Calu3 (cell line): ENCODE measurements at regions not wholly inside any gene's neighbourhood (a gene's known extent, or its start where the extent isn't known, plus 50 kb on each side); places are given as distances from the start of the nearest gene placed in this dataset.

Experiments used
- BruUV-seq: library from RNA; stranded (reverse); fragments of 400-500 nt; replicated peaks from 2 replicates; lab custom pipeline; 2021; lab: Mats Ljungman, UMichigan
- CTCF ChIA-PET: fragments of 300-600 bp; sonication (Branson Sonifier 250); formaldehyde crosslinking; loops from one replicate; lab custom pipeline; 2022; ENCODE audit warnings: antibody characterized with exemption; lab: Charles Lee
- DNase-seq: peaks from one replicate; pipeline ENCODE4 v3.0.0; 2022
- H3K27ac Mint-ChIP-seq: one replicate; pipeline ENCODE4 v1.8.0; 2022; ENCODE audit warnings: mixed read lengths; ENCODE audit not compliant: unreplicated experiment
- H3K27me3 Mint-ChIP-seq: one replicate; pipeline ENCODE4 v1.8.0; 2022; ENCODE audit warnings: mixed read lengths; ENCODE audit not compliant: unreplicated experiment
- H3K36me3 Mint-ChIP-seq: one replicate; pipeline ENCODE4 v1.8.0; 2022; ENCODE audit warnings: mild to moderate bottlenecking, moderate library complexity, mixed read lengths; ENCODE audit not compliant: insufficient read depth, unreplicated experiment
- H3K4me1 Mint-ChIP-seq: one replicate; pipeline ENCODE4 v1.8.0; 2022; ENCODE audit warnings: mild to moderate bottlenecking, low read depth, mixed read lengths; ENCODE audit not compliant: unreplicated experiment
- H3K4me3 Mint-ChIP-seq: one replicate; pipeline ENCODE4 v1.8.0; 2022; ENCODE audit warnings: mild to moderate bottlenecking, low read depth, moderate library complexity, mixed read lengths; ENCODE audit not compliant: unreplicated experiment
- H3K9me3 Mint-ChIP-seq: one replicate; pipeline ENCODE4 v1.8.0; 2022; ENCODE audit warnings: low read depth, mixed read lengths; ENCODE audit not compliant: unreplicated experiment
- CTCF ChIP-seq: fragments of 200-600 bp; IDR thresholded peaks from one replicate; pipeline ENCODE4 v1.8.0; 2022; ENCODE audit warnings: antibody characterized with exemption; ENCODE audit not compliant: unreplicated experiment
- intact Hi-C: fragments of 100-400 bp; cut with micrococcal nuclease; formaldehyde crosslinking; loops from one replicate; pipeline ENCODE4 v1.10.0; 2022; ENCODE audit not compliant: unreplicated experiment

DNA sequence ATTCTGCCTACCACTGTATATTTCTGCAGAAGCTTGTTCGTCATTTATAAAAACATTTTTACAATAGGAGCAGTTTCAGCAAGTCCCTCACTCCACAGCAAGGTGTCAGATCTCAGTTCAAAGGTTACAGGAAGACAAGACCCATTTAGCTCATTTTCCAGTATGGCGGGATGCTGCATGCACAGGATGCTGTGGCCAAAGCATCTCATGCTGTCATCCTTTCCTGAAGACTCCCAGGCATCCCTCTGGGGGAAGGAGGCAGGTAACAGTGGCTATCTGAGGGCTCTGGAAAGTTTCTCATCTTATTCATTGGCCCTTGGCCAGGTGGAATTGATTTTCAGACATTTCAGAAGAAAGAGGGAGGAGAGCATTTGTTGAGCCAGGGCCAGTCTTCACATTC lies 539.3 kb upstream of the CDH5 start:
- no peak for TF ChIP-seq CTCF
- Mint-ChIP-seq H3K27ac (no peak overlapping the region), H3K27me3 (peaks cover 62% of the 10 kb centered on the region), H3K9me3 (peaks cover 6% of the 10 kb centered on the region), H3K4me3 (no peak overlapping the region), H3K4me1 (no peaks in the 10 kb centered on the region), H3K36me3 (no peaks in the 10 kb centered on the region)
- CTCF ChIA-PET: no interaction called here
- no peak for DNase-seq
- intact Hi-C loops: no loop called here
- no TSS peak for BruUV-seq

DNA sequence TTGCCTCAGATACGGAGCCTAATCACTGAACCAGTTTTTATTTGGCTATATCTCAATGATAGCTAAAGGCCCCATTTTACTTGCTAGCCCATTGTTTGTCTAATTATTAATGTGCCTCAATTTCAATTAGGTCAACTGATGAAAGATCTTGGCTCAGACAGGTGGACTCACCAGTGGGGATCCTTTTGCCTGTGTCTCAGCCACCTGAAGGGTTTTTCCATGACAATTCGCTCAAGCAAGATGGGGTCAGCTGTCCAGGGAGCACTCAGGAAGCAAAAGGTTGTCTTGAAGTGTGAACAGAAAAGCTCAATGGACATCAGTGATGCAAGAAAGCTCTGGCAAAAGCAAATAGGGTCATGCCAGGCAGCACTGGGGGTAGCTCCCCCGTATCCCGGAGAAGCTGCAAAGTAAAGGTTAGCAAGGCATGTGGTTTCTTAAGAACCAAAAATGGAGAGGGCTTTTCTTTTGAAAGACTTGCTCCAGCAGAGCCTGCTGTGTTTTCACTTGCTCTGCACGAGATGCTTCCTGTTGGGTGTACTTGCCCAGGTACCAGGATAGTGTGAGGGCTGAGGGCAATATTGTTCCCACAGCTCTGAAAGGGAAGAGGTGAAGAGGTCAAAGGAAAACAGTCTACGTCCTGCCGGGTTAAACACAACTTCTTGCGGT lies 541.2 kb upstream of the CDH5 start:
- Mint-ChIP-seq H3K9me3 (peaks cover 6% of the 10 kb centered on the region), H3K4me3 (no peak overlapping the region), H3K27me3 (peaks cover 62% of the 10 kb centered on the region), H3K4me1 (no peaks in the 10 kb centered on the region), H3K27ac (no peak overlapping the region), H3K36me3 (no peaks in the 10 kb centered on the region)
- no peak for DNase-seq
- no peak for TF ChIP-seq CTCF
- intact Hi-C loops: no loop called here
- CTCF ChIA-PET: no interaction called here
- BruUV-seq: no TSS peak

GRCh38 chr16:65822148-65822547 lies 544.3 kb upstream of the CDH5 start:
- no peaks in the 10 kb centered on the region for H3K9me3 Mint-ChIP-seq
- H3K4me3 Mint-ChIP-seq: no peak overlapping the region
- CTCF ChIA-PET: no interaction called here
- H3K27ac Mint-ChIP-seq: no peak overlapping the region
- BruUV-seq: no TSS peak
- DNase-seq: no peak
- intact Hi-C loops: no loop called here
- no peaks in the 10 kb centered on the region for H3K4me1 Mint-ChIP-seq
- H3K36me3 Mint-ChIP-seq: no peaks in the 10 kb centered on the region
- H3K27me3 Mint-ChIP-seq: peaks cover 34% of the 10 kb centered on the region
- no peak for TF ChIP-seq CTCF

DNA sequence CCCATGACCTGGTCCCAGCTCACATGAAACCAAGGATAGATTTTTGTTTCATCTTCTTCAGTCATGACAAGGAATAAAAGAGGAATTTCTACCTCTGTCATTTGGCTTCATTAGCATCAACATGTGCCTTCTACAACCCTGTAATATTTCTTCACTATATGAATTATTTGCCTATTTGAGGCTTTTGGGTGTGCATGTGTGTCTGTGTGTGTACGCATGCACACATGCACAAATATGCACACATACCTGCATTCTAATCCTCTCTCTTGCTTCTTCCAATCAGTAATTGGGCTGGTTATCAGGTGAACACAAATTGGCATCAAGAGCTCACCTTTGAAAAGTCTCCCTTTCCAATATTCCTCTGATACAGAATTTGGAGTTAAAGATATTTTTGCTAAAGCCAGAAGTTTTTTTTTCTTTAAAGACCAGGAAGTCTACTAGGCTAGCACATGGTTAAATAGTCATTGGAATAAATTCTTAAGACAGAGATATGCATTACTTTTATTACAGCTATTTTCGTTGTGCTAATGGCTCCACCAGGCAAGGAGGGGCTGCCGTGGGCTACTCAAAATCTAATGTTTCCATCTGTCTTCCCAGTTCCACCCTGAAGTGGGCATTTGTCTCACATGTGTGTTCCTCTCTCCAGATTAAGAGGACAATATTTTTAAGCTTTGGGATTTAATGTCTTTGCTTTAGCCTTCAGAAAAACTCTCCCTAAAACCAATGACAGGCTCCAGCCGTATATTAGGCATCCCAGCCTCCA lies 547.2 kb upstream of the CDH5 start:
- Mint-ChIP-seq H3K27ac (no peak overlapping the region), H3K4me1 (no peaks in the 10 kb centered on the region), H3K36me3 (no peaks in the 10 kb centered on the region), H3K4me3 (no peak overlapping the region), H3K27me3 (peaks cover 13% of the 10 kb centered on the region), H3K9me3 (no peaks in the 10 kb centered on the region)
- BruUV-seq: no TSS peak
- intact Hi-C loops: no loop called here
- TF ChIP-seq CTCF: no peak
- CTCF ChIA-PET: no interaction called here
- no peak for DNase-seq
